GM03348 (cell line): ENCODE measurements at regions not wholly inside any gene's neighbourhood (a gene's known extent, or its start where the extent isn't known, plus 50 kb on each side); places are given as distances from the start of the nearest gene placed in this dataset.

Experiments used
- DNase-seq: peaks from one replicate; pipeline ENCODE4 v3.0.0; 2012; ENCODE audit warnings: low spot score

DNA sequence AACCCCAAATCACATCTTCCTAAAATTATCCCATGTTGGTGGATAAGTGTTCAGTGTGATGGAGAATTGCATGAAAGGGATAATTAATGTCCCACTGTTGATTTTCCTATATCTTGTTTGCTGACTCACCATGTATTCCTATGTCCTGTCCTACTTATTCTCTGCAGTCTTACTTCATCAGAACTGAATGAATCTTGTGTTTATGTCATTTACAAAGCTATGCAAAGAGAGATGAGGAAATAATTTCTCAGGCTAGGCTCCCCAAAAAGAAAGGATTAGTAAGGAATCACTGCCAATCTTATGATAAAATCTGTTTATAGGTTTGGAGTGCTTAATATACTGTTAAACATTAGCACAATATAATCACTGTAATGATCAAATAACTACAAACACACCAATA lies 360.8 kb downstream of the CRPPA start:
- no peak for DNase-seq

- DNase-seq = no peak
These were observed 365.9 kb downstream of the CRPPA start for GRCh38 chr7:16055263-16055976.

DNA sequence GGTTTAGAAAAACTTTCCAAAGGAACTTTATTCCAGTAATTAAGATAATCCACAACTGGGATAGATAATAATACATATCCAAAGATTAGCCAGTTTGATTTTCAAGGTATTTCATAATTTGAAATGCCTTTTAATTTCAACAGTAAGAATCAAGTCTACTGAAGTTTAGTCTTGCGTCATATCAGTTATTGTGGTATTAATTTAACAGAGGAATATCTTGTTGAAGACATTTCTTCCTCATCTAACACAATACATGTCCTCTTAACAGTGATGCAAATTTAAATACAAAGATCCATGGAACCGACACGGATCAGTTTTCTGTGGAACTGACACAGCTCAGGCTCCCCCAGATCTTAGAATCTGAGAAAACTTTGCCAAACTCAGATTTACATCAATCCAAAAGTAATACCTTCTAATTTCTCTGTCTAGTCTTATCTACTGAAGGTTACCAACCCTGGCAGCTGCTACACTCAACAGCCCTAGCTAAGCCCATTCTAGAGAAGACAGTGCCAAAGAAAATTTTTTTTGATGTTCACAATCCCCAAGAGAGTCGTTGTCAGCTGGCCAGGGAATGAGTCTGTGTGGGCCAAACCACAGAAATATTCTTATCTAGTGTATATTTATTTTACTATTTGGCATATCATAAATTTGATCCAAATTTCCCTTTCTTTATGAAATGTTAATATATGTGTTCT lies 365.2 kb upstream of the MEOX2 start:
- DNase-seq = peak; percentile 22

DNA sequence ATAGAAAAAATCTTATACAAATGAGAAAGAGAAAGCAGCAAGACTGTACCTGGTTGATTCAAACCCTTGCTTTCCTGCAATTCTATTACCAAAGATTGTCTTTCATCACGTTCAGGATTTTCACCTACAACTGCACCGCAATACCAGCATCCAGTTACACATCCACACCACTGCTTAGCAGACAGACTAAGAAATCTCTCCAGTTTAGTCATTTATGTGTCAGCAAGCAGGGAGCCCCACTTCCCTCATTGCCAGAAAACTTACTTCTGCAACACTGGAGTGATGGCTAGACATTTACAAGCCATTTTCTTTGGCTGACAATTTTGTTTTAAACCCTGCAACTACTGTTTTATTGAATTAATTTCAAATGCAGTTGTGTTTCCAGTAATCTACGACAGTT lies 359.6 kb upstream of the MEOX2 start:
- DNase-seq = peak; percentile 35

- DNase-seq = no peak
These were observed 358.8 kb upstream of the MEOX2 start for GRCh38 chr7:16045296-16045695.

DNA sequence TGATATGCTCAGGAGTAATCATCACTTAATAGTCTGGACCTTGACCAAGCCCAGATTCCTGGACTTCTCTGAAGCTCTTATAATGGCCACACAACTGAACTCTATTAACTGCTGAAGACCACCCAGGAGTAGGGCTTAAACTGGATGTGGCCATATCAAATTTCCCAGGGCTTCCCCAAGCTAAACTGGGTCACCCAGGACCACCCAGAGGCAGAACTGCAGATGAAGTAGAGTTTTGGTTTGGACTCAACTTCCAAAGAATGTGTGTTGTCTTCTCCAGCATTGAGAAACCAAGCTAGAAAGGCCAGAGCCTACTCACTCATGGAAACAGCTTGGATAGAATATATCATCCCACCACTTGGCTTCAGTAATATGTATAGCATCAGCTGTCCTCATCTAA lies 358.2 kb upstream of the MEOX2 start:
- no peak for DNase-seq

DNA sequence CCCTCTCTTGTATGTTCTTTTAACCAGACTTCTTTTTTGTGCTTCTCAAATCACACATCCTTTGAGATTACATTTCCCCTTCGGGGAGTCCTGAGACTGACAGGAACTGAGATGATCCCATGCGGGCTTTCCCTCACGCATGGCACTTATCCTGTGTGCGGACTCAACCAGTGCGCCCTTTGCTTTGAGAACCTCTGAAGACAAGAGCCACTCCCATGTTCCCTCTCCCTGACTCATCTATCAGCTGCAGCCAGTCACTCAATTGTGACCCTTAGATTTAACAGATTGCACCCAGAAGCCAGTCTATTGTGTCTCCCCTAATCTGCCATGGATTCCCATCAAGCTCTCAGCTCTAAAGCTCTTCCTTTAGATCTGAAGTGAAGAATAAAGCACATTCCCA lies 353.9 kb upstream of the MEOX2 start:
- no peak for DNase-seq

DNA sequence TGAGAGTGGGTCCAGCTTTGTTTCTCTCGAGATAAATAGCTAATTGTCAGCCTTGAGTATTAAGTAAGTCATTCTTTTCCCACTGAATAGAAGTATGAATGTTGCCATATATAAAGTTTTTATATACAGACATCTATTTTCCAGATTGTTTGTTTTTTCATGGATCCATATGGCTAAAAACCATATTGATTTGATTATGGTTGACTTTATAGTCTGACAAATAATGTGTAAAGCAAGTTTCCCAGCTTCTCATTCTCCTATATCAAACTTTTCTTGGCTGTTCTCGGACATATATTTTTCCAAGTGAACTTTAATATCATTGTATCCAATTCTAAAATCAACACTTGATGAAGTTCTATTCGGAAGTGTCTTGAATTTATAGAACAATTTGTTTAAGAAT lies 352.4 kb upstream of the MEOX2 start:
- no peak for DNase-seq

- no peak for DNase-seq
These were observed 348.9 kb upstream of the MEOX2 start for GRCh38 chr7:16035392-16035791.

- DNase-seq = no peak
These were observed 348.4 kb upstream of the MEOX2 start for GRCh38 chr7:16034866-16035265.

DNA sequence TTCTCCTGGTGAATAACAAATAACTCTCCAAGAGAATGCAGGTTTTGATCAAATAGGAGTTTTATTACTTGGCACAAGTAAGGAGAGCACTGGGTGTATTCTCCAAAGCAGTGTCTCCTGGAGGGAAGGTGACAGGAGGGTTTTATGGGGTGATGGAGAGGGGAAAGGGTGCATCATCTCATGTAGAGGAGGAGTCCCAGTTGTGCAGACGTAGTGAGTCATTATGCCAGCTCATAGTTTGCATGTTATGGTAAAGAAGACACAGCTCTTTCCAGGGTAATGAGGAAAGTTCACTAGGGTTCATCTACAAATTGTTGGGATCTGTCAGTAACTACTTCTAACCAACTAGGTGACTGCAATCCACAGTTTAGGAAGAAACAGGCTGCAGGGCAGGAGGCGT lies 347.9 kb upstream of the MEOX2 start:
- DNase-seq = no peak

- no peak for DNase-seq
These were observed 346.8 kb upstream of the MEOX2 start for GRCh38 chr7:16033233-16033632.

DNA sequence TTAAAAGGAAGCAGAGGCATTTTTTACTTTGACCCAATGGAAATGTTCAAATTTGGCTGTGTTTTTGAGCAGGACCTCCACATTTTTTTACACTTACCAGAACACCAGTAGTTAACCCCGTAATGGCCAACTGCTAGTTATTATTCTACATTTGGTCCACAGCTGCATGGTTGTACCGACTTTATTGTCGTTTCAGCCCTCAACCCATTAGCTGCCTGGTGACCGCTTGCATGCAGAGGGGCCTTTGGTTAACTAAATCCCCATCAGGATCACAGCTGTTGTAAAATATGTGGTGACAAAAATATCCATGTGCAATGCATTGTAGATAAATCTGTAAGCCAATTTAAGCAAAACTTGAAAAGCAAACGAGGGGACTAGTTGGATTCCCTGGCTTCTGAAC lies 342.2 kb upstream of the MEOX2 start:
- DNase-seq = no peak

- peak; percentile 66 for DNase-seq
These were observed 341.6 kb upstream of the MEOX2 start for GRCh38 chr7:16028103-16028502.

GRCh38 chr7:16027396-16027795 lies 340.9 kb upstream of the MEOX2 start:
- no peak for DNase-seq

- no peak for DNase-seq
These were observed 340.0 kb upstream of the MEOX2 start for GRCh38 chr7:16026253-16027020.

DNA sequence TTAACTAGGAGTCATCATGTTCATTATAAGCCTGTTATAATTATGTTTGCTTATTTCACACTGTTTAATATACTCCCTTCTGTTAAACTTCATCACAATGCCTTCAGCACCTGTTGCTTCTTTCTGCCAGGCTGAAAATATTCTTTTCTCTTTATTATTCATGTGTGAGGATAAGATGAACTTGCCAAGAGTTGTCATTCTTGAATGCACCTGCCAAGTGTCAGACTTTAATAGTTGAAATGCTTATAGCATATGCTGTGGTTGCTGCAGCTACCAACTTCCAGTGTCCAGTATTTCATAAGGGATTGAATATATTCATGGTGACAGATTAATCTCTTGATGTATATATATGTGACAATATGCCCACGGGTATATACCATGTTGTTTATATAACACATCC lies 339.2 kb upstream of the MEOX2 start:
- DNase-seq = no peak

DNA sequence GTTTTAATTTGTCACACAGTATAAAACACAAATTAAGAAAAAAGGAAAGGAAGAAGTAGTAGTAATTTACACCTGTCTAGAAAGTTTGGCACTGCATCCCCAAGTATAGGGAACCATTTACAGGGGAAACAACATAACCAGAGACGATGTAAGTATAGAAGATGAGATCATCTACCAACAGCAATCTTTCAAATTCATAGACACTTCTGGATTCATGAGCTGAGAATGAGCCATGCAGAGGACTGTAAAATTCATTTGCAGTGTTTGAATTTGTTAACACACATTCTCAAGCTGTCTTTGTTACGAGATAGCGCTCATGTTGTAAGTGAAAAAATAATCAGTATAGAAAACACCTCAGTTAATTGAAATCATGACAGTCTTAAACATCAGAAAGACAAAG lies 337.0 kb upstream of the MEOX2 start:
- no peak for DNase-seq

DNA sequence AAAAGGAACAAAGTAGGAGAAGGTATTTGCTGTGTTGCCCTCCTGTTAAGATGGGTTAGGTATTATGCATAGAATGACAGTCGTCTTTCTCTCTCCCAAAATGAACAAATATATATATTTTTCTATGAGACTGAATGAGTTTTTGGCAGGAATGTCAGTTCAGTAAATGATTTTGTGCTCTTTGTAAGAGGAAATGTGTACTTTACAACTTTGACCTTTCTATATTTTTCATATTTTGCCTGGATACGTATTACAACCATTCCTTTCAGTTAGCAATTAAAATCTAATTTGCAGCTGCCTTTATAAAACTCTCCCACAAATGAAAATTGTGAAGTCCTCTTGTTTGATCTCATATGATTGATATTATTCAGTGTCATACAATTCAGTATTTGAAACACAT lies 336.6 kb upstream of the MEOX2 start:
- DNase-seq = no peak

GRCh38 chr7:16021851-16022250 lies 335.4 kb upstream of the MEOX2 start:
- no peak for DNase-seq

- no peak for DNase-seq
These were observed 329.5 kb upstream of the MEOX2 start for GRCh38 chr7:16015981-16016380.

GRCh38 chr7:16014031-16014430 lies 327.5 kb upstream of the MEOX2 start:
- DNase-seq = no peak

DNA sequence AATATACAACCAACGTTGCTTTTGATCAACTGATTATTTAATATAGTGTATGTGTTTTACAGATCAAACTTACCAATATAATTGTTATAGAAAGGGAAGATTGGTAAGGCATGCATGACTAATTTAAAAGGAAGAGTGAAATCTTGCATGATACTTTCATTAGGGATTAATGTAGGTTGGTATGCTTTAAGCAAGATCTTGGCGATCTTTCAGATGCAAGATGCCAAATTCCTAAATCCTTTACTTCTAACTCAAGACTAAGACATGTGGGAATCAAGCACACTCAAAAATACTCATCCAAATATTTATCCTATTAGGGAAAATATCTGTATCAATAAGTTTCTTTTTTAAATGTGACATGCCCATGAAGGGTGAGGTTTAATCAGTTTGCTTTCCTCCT lies 321.4 kb upstream of the MEOX2 start:
- peak; percentile 8 for DNase-seq
